HT-29 (cell line): ENCODE measurements at regions not wholly inside any gene's neighbourhood (a gene's known extent, or its start where the extent isn't known, plus 50 kb on each side); places are given as distances from the start of the nearest gene placed in this dataset.

Source experiments
- DNase-seq: peaks from one replicate; pipeline ENCODE4 v3.0.0-alpha.2; 2015; ENCODE audit warnings: low spot score

DNA sequence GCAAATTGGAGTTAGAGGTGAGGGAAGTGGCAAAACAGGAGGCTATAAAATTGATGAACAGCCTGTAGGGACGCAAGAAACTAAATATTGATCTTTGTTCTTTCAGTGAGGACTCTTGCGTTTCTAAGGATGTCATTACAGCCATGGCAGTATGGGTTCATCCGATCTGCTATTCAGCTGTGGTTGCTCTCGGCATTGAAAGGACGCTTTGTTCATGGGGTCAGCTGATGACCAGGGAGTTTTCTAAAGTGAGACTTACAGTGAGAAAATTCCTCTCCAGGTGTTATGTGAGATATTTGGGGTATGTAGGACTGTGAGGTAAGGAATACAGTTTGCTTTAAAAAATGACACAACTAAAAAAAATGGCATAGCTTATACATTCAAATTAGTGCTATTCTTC lies 52.7 kb upstream of the PELI1 start:
- DNase-seq = no peak

DNA sequence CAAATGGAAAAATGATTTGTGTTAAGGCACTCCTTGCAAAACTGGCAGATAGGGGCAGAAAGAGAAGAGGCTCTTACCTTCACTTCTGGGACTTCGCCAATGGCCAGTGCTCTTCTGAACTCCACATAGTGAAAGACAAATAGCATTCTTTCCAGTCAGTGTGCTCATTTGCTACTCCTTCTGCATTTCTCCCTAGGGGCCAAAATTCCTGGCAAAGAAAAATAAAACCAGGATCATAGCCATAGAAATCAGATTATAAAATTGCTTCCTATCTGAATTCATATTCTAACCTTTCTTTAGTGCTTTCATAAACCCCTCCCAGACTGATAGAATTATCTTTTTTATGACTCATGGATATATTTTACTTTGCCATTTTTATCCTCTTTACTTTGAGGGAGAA lies 56.9 kb upstream of the PELI1 start:
- DNase-seq = peak; percentile 15

DNA sequence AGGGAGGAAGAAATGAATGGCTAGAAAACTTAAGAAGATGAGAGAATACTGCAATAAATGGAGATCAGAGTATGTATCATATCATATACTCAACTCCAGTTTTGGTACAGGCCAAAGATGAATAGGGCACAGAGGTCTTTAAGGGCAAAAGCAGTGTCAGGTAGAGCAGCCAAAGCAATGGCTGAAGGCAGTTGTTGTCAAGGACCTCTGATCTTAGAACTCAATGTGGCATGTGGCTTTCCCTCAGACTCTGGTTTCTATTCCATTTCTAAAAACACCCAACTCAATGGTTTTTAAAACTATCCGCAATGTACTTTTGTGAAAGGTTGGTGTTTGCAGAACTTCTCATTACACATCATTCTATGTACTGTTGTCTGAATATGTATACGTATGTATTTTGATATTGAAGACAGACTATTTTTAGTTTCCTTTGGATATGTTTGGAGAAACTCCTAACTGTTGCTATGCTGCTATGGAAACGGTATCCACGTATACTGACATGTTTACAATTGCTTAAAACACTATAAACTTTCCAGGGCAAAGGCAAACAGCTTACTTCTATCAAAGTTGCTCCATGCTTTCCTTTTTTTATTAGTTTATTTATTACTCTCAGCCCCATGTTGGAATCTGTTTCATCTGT lies 58.1 kb upstream of the PELI1 start:
- DNase-seq = peak; percentile 96

DNA sequence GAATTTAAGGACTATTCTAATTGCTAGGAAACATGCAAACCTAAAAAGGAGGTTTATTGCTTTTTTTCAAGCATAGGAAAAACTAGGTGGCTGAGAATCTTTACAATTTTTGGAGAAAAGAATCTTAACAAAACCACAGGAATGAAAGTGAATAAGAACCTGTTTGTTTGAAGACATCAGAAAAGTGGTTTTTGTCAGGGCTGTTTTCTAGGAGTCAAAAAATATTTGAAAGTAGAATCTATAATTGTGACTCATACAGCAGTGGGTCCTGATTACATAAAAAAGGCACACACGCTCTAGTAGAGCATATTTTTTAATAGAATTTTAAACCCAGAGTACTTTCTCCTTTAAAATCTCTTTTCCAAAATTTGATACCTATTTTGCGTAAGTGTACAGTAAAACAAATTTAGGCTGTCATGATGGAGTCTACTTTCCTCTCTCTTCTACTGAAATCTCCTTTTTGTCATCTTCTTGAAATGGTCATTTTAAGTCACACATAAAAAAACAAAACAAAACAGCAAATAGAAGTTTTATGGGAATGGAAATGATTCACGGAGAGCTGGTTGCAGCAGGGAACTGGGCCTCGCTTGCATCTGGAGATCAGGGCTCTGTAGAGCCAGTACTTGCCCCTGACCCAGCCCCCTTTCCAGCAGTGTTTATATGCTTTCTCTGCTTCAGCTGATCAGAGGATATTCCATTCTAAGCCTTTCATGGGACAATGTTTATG lies 59.1 kb upstream of the PELI1 start:
- DNase-seq = peak; percentile 74

DNA sequence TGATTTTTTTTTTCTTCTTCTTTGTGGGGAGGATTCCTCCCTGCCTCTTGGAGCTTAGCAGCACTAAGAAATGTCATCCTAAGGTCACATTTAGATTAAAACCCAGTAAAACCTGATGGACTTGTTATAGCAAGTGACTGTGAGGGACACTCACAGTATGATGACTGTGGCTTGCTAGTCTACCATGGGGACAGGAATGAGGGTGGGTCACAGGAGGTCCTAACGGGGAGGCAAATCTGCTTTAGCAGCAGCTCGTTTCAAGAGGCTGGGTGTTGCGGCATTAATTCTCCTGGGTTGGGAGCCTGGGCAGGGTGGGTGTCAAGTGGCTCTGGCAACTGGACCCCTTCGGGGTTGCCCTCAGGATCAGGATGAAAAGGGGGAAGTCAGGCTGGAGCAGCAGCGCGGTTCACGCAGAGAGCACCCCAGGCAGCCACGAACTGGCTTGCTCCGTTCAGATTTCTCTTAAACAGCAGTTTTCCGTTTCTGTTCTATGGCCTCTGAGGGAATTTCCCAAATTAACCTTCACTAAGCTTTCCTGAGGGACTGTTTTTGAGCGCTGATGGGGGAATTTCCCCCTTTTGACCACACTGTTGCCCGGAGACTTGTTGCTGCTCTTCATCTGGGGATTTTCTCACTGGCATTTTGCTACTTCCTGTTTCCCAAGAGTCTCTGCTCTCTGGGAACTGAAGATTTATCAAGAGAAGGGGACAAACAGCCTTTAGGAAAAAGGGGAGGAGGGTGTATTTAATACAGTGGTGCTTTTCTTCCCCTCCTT lies 59.8 kb upstream of the PELI1 start:
- peak; percentile 94 for DNase-seq

DNA sequence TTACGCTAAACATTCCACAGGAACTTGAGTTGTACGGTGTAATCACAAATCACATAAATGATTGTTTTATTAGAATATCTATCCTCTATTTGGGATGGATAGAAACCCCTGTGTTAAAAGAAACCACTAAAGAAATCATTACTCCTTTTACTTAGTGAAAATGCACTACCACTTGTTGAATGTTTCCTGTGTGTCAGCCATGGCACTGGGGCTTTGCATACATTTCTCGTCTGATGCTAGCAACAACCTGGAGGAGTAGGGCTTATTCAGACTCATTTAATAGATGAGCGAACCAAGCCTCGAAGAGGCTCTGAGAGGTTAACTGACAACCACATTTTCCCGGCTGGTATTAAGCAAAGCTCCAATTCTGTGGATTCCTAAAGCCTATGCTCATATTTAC lies 60.5 kb upstream of the PELI1 start:
- no peak for DNase-seq

DNA sequence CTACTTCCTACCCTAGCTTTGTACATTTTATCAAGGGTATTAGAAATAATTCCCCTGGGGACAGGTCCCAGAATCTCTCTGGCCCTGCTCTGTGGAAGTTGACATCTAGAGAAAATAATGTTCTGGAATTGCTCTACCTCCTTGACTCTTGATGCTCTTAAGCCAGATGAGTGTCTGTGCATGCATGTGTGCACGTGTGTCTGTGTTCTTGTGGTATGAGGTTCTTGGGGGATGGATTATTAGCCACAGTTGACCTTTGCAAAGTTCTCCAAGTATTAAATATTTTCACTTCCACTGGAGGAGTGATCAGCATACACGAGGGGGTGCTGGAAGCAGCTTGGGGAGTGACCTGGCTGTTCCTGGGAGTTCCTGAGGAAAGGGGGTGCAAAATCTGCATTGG lies 61.2 kb upstream of the PELI1 start:
- DNase-seq = no peak

DNA sequence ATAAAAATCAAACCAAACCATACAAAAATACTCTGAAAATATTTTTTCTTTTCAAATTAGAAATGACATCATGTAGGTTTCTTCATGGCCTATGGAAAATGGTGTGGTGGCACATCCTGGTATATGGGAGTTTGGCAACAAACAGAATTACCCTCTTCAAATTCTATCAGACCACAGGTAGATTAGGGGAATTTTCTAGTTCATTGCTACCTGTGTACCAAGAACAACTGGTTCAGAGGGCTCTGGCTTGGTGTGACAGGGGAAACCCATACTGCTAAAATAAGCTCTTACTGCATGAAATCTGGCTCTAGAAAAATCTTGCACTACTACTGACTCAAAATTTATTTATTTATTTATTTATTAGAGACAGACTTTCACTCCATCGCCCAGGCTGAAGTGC lies 63.4 kb upstream of the PELI1 start:
- DNase-seq = no peak

DNA sequence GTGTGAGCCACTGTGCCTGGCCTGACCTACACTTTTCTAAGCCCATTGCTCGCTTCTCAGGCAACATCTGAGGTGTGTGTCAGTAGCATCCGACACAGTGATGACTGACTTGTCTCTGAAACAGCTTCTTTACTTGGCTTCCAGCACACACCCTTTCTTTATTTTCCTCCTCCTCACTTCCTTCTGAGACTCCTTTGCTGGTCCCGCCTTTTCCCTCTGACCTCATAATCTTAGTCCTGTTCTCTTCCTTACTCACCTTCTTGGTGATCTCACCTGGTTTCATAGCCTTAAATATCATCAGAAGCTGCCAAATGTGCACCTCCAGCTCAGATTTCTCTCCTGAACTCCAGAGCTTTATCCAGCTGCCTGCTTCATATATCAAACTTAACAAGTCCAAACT lies 66.6 kb upstream of the PELI1 start:
- DNase-seq = peak; percentile 77

DNA sequence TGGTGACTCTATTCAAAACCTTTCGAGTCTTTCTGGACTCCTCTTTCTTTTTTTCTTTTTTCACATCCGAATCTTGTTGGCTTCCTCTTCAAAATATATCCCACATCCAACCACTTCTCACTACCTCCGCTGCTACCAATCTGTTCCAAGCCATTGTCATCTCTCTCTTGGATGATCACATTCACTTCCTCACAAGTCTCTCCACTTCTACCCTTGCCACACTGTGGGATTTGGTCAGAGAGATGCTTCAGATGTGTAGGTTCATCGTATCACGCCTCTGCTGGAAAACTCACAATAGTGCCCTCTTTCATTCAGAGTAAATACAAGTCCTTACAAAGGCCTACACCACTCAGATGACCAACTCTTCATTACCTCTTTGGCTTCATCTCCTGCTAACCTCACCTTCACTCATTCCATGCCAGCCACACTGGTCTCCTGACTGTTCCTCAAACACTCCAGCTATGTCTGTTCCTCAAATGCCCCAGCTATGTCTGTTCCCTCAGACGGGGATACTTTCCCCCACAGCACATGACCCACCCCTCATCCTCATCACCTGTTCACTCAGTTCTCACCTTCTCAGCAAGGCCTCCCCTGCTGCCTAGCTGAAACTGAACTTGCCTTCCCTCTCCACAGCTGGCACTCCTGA lies 67.2 kb upstream of the PELI1 start:
- DNase-seq = peak; percentile 35

DNA sequence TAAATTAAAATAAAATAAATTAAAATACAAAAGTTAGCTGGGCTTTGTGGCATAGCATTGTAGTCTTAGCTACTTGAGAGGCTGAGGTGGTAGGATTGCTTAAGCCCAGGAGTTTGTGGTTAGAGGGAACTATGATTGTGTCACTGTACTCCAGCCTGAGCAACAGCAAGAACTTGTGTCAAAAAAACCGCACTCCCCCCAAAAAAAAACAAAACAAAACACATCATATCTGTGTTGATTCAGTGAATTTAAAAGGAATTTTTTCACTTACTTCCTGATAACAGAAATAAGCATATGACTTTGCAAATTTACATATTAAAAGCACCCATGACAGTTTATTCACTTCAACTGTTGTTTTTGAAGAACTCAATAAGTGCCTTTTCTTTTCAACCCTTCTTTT lies 68.1 kb upstream of the PELI1 start:
- DNase-seq = no peak

DNA sequence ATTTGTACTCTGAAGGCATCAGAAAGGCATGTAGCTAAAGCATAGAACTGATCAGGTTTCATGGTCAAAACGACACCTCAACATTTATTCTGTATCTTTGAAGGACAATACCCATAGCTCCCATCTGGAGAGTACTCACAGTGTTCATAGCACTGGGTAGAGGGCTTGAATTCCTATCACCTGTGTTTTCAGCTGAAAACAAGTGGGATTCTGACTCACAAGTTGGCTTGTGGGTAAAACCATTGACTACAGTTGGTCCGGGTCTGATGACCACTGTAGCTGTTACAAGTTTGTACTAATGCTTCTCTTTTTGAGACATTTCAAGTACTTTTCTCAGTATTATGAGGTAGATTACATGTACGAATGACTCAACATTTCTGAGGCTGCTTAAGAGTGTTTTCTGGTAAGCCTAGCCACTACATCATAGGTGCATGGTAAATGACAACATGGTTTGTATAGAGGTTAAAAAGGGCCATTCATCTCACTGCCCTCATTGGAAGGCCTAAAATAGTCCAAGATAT lies 68.6 kb upstream of the PELI1 start:
- peak; percentile 30 for DNase-seq

DNA sequence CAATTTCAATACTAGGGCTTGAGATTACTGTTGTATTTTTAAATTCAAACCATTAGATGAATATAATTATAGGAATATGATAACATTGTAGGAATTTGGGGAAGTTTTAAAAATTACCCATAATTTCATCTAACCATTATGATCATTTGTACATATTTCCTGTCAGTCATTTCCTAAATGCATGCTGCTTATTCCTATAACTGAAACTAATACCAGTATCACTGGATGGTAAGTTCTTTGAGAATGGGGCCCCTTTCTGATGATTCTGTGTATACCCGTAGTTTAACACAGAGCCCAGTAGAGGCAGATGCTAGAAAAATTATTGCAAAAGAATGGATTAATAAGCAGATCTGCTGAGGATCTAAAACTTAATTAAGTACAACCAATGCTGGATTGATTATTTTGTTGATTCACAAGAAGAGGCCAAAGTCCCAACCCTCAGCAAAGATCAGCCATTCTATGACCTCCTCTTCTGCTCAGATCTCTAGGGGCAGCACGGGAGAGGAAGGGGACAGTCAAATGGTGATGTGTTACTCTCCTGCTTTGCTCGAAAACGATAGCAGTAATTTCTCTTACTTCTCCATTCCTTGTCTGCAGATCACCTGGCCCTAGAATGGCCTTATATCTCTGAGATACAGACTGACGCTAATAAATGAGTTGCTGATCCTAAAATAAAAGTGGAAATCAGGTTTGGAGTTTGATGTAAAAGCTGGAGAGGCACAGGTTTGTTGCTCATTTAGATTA lies 69.5 kb upstream of the PELI1 start:
- DNase-seq = no peak

DNA sequence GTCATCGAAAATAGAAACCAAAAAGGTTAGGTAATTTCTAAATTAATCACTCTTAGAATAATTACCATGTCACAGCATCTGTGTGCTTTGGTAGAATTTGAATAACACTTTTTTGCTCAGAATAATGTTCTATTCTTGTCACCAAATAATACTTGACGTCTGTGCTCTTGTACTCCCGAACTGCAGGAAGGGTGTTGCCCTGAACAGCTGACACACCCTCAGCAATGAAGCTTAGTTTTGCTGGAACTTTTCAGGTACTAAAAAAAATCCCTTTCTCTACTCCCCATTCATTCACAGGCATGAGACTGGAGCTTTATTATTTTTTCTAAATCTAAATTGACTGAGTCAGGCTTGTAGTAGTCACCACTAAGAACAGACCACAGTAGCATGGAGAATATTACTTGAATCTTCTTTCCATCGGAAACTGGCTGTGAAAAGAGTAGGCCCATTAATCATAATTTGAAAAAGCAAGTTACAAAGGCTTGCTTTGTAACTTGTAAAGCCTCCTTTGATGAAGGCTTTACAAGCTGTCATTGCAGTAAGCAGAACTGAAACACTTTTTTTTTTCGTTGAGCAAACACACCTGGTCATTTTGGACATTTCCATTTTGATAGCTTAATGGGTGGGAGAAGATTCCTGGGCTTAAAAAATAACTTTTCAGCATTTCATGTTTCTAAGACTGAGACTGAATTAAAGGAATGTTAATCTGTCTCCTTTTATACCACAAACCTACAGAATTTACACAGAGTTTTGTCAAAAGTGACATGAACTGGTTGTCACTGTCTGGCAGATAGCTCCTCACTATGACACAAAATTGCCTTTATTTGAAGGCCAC lies 70.3 kb upstream of the PELI1 start:
- DNase-seq = peak; percentile 61

DNA sequence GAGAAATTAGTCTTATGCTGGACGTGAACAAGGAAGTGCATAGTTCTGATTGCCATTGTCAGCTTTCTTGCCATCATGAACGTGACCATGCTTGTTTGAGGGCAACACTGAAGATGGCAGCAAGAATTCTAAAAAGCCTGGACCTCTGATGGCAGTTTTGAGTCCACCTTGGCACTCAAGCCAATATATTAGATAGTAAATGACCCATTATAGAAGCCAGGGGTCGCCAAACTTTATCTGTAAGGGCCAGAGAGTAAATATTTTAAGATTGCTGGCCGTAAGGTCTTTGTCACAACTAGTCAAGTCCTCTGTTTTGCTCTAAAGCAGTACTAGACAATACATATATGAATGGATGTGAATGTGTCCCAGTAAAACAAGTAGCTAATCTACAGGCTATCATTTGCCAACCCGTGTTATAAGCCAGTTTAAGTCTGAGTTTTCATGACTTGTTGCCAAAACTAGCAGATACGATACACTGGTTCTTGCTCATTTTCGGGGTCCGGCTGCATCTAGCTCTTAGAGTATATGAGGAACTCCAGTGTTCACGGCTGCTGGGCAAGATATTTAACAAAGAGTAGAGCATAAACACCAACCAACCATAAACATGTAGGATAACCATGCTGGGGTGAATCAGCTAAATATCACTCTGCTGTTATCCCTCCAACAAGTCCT lies 73.1 kb upstream of the PELI1 start:
- no peak for DNase-seq

DNA sequence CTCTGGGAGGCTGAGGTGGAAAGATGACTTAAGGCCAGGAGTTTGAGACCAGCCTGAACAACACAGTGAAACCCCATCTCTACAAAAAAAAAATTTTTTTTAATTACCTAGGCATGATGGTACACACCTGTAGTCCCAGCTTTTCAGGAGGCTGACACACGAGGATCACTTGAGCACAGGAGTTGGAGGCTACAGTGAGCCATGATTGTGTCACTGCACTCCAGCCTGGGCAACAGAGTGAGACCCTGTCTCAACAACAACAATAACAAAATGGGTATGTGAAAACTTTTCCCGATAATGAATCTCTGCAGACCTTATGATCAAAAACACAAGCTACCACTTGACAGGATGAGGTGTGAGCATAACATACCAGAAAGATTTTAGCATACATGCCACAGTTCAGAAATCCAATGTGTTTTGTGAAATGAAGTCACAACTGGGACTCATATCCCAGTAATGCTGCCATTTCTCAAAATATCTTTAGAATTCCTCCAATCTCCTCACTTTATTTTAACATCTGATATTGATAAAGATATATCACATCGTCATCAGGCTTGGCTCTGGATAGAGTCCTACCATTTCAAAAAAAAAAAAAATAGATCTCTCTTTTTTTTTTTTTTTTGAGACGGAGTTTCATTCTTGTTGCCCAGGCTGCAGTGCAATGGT lies 74.0 kb upstream of the PELI1 start:
- no peak for DNase-seq

DNA sequence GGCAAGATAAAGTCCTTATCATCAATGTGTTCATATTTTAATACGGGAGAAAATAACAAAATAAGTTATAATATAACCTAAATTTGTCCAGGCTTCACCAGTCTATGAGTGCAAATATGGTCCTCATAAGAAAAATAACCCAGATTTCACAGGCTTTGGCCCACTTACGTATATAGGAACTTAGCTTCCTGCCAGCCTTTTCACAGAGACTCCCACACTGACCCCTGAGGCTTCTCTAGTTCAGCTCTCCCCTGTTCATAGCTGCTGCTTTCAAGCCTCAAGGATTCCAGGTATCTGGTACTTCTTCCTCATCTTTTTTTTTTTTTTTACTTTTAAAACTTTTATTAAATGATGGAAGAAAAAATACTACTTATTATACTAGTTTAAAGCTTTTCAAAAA lies 74.9 kb upstream of the PELI1 start:
- no peak for DNase-seq

DNA sequence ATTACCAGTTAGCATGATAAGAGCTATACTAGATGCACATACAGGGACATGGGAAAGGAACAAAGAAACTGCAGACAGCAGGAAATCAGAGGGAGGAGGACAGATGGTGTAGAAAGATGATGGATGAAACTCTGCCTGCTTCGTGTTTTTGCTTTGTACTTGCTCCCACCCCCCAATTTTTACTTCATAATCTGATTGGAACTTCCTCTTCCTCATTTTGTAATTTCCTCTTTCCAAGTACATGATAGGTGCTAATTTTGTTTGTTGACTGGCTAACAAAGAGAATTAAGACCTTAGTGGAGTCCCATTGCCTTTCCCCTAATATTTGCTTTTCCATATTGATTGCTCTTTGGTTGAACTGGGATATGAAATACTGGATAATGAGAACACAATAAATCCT lies 76.0 kb upstream of the PELI1 start:
- DNase-seq = no peak

DNA sequence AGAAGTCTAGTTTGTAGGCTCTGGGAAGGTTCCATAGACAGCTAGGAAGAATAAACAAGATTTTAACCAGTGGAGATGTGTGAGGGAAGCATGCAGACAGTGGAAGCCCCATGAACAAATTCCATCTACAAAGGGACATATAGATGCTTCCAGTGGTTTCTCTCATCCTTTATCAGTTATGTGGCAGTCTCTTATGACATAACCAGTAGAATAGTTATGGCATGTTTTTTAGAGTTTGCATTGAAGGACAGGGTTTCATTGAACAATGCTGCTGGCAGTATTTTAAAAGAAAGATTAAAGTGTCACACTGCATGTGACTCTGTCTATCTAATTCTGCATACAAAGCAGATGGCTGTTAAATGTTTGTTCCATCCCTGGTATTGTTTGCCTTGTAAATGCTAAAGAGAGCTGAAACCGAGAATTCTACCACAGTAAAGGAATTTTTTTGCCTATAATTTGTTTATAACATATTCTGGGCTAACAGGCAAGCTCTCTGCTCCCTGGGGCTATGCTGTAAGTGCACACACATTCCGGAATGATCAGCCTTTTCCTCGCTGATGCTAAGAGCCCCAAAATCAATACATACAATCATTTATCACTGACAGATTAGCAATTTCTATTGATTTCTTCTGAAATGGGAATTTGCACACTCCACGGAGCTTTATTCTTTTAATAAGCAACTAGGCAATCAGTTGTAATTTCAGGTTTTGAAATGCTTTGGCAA lies 76.8 kb upstream of the PELI1 start:
- DNase-seq = no peak
